ENCODE measurements at regions not wholly inside any gene's neighbourhood (a gene's known extent, or its start where the extent isn't known, plus 50 kb on each side); places are given as distances from the start of the nearest gene placed in this dataset.

DNA sequence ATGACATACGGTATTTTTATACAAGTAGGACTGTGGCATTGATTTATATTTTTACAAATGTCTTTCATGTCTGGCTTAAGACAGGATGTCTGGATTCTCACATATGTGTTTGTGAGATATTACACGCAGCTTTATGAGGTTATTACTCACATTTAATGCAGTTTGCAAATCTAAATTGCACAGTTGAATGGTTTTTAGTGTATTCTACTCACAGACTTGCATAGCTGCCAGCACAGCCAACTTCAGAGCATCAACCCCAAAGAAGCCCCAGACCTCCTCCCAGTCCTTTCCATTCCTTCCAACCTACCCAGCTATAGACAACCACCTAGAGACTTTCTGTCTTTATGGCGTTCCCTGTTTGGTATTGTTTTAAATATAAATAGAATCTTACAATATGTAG, 193.8 kb upstream of the SHH start:
- TF ChIP-seq, protein P1, sequence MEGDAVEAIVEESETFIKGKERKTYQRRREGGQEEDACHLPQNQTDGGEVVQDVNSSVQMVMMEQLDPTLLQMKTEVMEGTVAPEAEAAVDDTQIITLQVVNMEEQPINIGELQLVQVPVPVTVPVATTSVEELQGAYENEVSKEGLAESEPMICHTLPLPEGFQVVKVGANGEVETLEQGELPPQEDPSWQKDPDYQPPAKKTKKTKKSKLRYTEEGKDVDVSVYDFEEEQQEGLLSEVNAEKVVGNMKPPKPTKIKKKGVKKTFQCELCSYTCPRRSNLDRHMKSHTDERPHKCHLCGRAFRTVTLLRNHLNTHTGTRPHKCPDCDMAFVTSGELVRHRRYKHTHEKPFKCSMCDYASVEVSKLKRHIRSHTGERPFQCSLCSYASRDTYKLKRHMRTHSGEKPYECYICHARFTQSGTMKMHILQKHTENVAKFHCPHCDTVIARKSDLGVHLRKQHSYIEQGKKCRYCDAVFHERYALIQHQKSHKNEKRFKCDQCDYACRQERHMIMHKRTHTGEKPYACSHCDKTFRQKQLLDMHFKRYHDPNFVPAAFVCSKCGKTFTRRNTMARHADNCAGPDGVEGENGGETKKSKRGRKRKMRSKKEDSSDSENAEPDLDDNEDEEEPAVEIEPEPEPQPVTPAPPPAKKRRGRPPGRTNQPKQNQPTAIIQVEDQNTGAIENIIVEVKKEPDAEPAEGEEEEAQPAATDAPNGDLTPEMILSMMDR (IDR thresholded peaks at IDR 0.05) = no peak
- no peak for TF ChIP-seq EP300 (IDR thresholded peaks at IDR 0.05)
- TF ChIP-seq, protein P2, sequence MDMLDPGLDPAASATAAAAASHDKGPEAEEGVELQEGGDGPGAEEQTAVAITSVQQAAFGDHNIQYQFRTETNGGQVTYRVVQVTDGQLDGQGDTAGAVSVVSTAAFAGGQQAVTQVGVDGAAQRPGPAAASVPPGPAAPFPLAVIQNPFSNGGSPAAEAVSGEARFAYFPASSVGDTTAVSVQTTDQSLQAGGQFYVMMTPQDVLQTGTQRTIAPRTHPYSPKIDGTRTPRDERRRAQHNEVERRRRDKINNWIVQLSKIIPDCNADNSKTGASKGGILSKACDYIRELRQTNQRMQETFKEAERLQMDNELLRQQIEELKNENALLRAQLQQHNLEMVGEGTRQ (IDR thresholded peaks at IDR 0.05) = no peak
